Retinal pigment epithelial cell (primary cell): ENCODE measurements at regions not wholly inside any gene's neighbourhood (a gene's known extent, or its start where the extent isn't known, plus 50 kb on each side); places are given as distances from the start of the nearest gene placed in this dataset.

ENCODE experiments used
- DNase-seq: peaks from one replicate; pipeline ENCODE4 v3.0.0-alpha.2; 2010; ENCODE audit warnings: low read depth
- H3K4me3 ChIP-seq: 2 replicates; pipeline ENCODE4 v1.5.1; 2011; ENCODE audit warnings: mild to moderate bottlenecking, low read length, control low read depth, moderate library complexity
- TF ChIP-seq, protein P1 (sequence below): conservative IDR thresholded peaks from 2 replicates; pipeline ENCODE4 v1.5.1; 2011; ENCODE audit warnings: low read depth, low read length, control low read depth, inconsistent platforms

GRCh38 chr6:120852293-120852849 is 481.9 kb downstream of the TBC1D32 start:
- DNase-seq = no peak
- TF ChIP-seq, protein P1, sequence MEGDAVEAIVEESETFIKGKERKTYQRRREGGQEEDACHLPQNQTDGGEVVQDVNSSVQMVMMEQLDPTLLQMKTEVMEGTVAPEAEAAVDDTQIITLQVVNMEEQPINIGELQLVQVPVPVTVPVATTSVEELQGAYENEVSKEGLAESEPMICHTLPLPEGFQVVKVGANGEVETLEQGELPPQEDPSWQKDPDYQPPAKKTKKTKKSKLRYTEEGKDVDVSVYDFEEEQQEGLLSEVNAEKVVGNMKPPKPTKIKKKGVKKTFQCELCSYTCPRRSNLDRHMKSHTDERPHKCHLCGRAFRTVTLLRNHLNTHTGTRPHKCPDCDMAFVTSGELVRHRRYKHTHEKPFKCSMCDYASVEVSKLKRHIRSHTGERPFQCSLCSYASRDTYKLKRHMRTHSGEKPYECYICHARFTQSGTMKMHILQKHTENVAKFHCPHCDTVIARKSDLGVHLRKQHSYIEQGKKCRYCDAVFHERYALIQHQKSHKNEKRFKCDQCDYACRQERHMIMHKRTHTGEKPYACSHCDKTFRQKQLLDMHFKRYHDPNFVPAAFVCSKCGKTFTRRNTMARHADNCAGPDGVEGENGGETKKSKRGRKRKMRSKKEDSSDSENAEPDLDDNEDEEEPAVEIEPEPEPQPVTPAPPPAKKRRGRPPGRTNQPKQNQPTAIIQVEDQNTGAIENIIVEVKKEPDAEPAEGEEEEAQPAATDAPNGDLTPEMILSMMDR = no peak

GRCh38 chr6:120826253-120826652 is 508.0 kb downstream of the TBC1D32 start:
- DNase-seq = peak; percentile 6
- H3K4me3 ChIP-seq = no peak overlapping the region
- TF ChIP-seq, protein P1 = peak; percentile 86

More at GRCh38 chr6:120852293-120852849, 481.9 kb downstream of the TBC1D32 start:
- no peak overlapping the region for H3K4me3 ChIP-seq

- H3K4me3 ChIP-seq = no peak overlapping the region
- DNase-seq = no peak
- TF ChIP-seq, protein P1 = no peak
These were observed 517.5 kb downstream of the TBC1D32 start for GRCh38 chr6:120816794-120817193.

- TF ChIP-seq, protein P1 = no peak
- no peak overlapping the region for H3K4me3 ChIP-seq
- no peak for DNase-seq
These were observed 529.0 kb downstream of the TBC1D32 start for GRCh38 chr6:120805276-120805675.

DNA sequence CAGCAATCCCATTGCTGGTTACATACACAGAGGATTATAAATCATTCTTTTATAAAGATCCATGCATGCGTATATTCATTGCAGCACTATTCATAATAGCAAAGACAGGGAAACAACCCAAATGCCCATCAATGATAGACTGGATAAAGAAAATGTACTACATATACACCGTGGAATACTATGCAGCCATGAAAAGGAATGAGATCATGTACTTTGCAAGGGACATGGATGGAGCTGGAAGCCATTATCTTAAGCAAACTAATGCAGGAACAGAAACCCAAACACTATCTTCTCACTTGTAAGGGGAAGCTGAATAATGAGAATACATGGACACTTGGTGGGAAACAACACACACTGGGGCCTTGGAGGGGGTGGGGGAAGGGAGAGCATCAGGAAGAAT is 529.7 kb downstream of the TBC1D32 start:
- no peak for DNase-seq
- TF ChIP-seq, protein P1 = no peak
- no peak overlapping the region for H3K4me3 ChIP-seq

DNA sequence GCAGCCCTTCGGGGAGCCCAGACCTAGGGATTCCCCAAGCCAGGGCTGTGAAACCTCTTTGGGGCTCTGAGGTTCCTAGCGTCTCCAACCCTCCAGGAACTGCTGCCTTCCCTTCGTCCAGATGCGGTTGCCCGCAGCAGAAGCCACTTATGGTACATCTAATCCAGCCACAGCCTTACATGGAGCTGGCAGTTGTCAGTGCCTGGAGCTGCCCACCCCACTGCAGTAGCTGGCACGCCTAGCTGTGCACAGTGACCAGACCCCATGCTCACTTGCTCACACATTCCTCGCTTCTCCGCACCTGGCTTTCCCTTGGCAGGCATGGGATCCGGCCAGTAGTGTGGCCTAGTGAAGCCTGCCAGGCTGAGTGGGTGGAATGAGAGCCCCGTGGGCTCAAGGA is 547.6 kb downstream of the TBC1D32 start:
- TF ChIP-seq, protein P1 = no peak
- DNase-seq = no peak
- no peak overlapping the region for H3K4me3 ChIP-seq

GRCh38 chr6:120786256-120786655 is 548.0 kb downstream of the TBC1D32 start:
- no peak overlapping the region for H3K4me3 ChIP-seq
- DNase-seq = no peak
- TF ChIP-seq, protein P1 = no peak
